ENCODE measurements at regions not wholly inside any gene's neighbourhood (a gene's known extent, or its start where the extent isn't known, plus 50 kb on each side); places are given as distances from the start of the nearest gene placed in this dataset.

- DNase-seq (ENCODE audit: low spot score): no peak
These were observed 197.5 kb downstream of the ATG4C start for GRCh38 chr1:62981434-62981833.

GRCh38 chr1:62988867-62989266 is 204.9 kb downstream of the ATG4C start:
- DNase-seq (ENCODE audit: low spot score): no peak

GRCh38 chr1:62989497-62989896 is 205.6 kb downstream of the ATG4C start:
- DNase-seq (ENCODE audit: low spot score): no peak

GRCh38 chr1:62991152-62991551 is 207.2 kb downstream of the ATG4C start:
- no peak for DNase-seq (ENCODE audit: low spot score)

GRCh38 chr1:62993844-62994243 is 209.9 kb downstream of the ATG4C start:
- DNase-seq (ENCODE audit: low spot score): no peak

- no peak for DNase-seq (ENCODE audit: low spot score)
These were observed 211.2 kb downstream of the ATG4C start for GRCh38 chr1:62995173-62995572.

GRCh38 chr1:62997884-62998283 is 214.0 kb downstream of the ATG4C start:
- DNase-seq (ENCODE audit: low spot score): no peak

GRCh38 chr1:62998845-62999649 is 215.1 kb downstream of the ATG4C start:
- DNase-seq (ENCODE audit: low spot score): no peak

GRCh38 chr1:63000508-63000907 is 216.6 kb downstream of the ATG4C start:
- DNase-seq (ENCODE audit: low spot score): no peak

- peak; percentile 41 for DNase-seq (ENCODE audit: low spot score)
These were observed 220.9 kb downstream of the ATG4C start for GRCh38 chr1:63004868-63005267.

GRCh38 chr1:63005812-63006211 is 221.9 kb downstream of the ATG4C start:
- no peak for DNase-seq (ENCODE audit: low spot score)

GRCh38 chr1:63009421-63009820 is 225.5 kb downstream of the ATG4C start:
- DNase-seq (ENCODE audit: low spot score): no peak

GRCh38 chr1:63010913-63011660 is 227.2 kb downstream of the ATG4C start:
- peak; percentile 4 for DNase-seq (ENCODE audit: low spot score)

GRCh38 chr1:63012339-63012738 is 228.4 kb downstream of the ATG4C start:
- no peak for DNase-seq (ENCODE audit: low spot score)

GRCh38 chr1:63014267-63014666 is 230.3 kb downstream of the ATG4C start:
- DNase-seq (ENCODE audit: low spot score): no peak

GRCh38 chr1:63022319-63022718 is 238.4 kb downstream of the ATG4C start:
- no peak for DNase-seq (ENCODE audit: low spot score)

GRCh38 chr1:63023171-63023570 is 239.2 kb downstream of the ATG4C start:
- no peak for DNase-seq (ENCODE audit: low spot score)

- no peak for DNase-seq (ENCODE audit: low spot score)
These were observed 239.7 kb downstream of the ATG4C start for GRCh38 chr1:63023637-63024036.

GRCh38 chr1:63024132-63024531 is 240.2 kb downstream of the ATG4C start:
- no peak for DNase-seq (ENCODE audit: low spot score)

- no peak for DNase-seq (ENCODE audit: low spot score)
These were observed 243.2 kb downstream of the ATG4C start for GRCh38 chr1:63027176-63027575.

- DNase-seq (ENCODE audit: low spot score): no peak
These were observed 248.2 kb downstream of the ATG4C start for GRCh38 chr1:63032171-63032570.

GRCh38 chr1:63033211-63033610 is 249.3 kb downstream of the ATG4C start:
- DNase-seq (ENCODE audit: low spot score): no peak

GRCh38 chr1:63034256-63034655 is 250.3 kb downstream of the ATG4C start:
- no peak for DNase-seq (ENCODE audit: low spot score)

All from Ammon's horn (tissue), 1 donor.